DMS 273 (cell line): ENCODE measurements at regions not wholly inside any gene's neighbourhood (a gene's known extent, or its start where the extent isn't known, plus 50 kb on each side); places are given as distances from the start of the nearest gene placed in this dataset.
A peak's percentile ranks its signal among the peaks of the same experiment; 100 is the strongest.

ENCODE experiments used
- DNase-seq: peaks from one replicate; lab custom pipeline; 2025; ENCODE audit not compliant: unreplicated experiment; lab: John Stamatoyannopoulos, UW

- DNase-seq: no peak
These were observed 54.4 kb downstream of the UNCX start for GRCh38 chr7:1286946-1287645.

- DNase-seq: peak; percentile 57
These were observed 55.1 kb downstream of the UNCX start for GRCh38 chr7:1287752-1288201.

- DNase-seq: no peak
These were observed 55.8 kb downstream of the UNCX start for GRCh38 chr7:1288390-1288995.

DNA sequence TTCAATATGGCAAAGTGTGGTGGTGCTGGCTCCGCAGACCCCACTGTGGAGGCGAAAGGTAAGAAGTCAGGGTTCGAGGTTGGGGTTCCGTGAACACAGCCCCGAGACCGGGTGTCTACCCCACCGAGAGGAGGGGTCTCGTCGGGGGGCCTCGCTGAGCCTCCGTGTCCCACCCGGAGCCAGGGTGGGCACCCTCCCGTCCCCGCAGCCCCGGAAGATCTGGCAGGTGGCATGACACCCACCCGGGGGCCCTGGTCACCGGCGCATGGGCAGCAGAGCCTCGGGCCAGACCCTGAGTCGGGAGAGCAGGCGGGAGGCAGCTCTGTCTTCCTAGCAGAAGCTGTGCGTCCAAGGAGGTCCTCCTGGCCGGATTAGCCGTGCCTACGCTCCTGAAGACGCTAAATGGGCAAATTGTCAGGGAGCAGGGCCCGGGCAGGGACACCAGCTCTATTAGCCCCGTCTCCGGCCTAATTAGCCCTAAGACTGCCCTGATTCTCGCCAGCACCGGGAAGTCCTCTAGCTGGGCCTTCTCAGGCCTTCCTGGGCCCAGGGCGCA is 56.4 kb downstream of the UNCX start:
- no peak for DNase-seq

DNA sequence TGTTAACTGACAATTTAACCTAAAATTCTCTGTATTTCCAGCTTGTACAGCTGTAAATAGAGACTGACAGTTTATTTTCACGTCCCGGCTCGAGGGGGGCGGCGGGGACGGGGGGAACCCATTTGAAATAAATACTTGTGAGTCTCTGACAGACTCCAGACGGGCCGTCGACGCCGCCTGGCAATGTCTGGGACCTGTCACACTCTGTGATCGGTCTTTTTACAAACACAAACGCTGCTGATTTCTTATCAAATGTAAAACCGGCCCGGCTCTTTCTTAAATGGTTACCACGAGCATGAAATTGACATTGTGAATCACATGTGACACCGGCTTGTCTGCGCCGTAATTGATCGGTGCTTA is 57.0 kb downstream of the UNCX start:
- no peak for DNase-seq

DNA sequence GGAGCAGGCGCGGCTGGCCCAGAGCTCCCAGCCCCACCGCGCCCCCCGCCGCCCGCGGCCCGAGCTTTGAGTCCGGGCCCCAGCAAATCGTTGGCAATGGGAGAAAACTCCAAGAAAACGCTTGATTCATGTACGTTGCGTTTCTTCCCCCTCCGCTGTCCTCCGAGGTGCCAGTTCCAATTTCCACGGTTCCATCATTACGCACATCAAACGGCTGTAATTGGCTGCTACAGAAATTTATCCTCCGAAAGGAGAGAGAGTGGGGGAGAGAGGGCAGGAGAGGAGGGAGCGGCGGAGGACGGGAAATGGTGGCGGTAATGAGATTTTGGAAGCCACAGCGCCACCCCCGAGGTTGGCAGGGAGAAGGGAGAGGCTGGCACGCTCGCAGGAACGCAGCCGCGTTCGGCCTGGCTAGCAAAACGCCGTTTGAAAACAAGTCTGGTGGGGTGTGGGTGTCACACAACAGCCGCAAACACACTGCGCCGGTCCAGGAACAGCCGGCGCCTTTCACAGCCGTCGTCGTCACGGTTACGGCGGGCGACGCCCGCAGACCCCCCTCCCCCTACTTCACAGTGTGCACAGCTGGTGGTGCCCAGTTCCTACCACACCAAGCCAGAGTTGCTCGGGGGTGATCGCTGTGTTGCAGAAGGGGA is 57.5 kb downstream of the UNCX start:
- peak; percentile 94 for DNase-seq

DNA sequence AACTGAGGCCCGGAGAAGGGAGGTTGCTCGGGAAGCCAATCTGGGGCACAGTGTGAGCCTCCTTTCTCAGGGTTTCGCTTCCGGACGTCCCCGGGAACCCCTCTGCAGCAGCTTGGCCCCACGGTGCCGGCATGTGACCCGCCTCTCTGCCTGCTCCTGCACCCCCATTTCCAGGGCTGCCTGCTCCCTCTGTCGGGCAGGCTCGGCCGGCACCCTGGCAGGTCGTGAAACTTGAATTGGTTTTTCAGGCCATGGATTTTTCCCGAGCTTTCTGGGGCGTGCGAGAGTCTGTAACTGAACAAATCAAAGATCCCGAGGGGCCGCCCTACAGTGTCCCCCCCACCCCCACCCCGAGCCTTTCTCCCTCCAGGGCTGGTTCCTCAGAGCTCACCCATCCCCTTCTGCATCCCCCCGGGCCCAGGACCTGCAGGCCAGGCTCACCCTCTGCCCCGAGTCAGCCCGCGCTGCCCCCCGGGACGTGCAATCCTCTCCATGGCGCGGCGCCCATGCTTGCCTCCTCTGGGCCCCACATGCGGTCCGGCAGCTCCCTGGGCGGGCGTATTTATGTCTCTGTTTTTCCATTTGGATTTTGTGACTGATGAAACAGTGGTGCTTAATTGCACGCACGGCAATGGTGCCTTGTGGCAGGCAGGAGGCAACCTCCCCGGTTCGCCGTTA is 58.1 kb downstream of the UNCX start:
- DNase-seq: peak; percentile 75

DNA sequence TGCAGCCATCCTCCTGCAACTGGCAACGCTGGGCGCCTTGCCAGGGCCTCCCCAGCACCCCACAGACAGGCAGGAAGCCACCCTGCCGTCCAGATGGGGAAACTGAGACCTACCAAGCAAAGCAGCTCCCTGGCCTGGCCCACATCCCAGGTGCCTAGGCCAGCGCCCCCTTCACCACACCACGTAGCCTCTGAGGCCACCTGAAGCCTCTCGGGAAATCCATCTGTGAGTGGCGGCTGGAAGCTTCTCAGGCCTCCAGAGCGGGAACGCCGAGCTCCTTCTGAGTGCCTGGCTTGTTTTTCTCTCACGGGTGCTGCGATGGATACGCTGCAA is 58.7 kb downstream of the UNCX start:
- no peak for DNase-seq

DNA sequence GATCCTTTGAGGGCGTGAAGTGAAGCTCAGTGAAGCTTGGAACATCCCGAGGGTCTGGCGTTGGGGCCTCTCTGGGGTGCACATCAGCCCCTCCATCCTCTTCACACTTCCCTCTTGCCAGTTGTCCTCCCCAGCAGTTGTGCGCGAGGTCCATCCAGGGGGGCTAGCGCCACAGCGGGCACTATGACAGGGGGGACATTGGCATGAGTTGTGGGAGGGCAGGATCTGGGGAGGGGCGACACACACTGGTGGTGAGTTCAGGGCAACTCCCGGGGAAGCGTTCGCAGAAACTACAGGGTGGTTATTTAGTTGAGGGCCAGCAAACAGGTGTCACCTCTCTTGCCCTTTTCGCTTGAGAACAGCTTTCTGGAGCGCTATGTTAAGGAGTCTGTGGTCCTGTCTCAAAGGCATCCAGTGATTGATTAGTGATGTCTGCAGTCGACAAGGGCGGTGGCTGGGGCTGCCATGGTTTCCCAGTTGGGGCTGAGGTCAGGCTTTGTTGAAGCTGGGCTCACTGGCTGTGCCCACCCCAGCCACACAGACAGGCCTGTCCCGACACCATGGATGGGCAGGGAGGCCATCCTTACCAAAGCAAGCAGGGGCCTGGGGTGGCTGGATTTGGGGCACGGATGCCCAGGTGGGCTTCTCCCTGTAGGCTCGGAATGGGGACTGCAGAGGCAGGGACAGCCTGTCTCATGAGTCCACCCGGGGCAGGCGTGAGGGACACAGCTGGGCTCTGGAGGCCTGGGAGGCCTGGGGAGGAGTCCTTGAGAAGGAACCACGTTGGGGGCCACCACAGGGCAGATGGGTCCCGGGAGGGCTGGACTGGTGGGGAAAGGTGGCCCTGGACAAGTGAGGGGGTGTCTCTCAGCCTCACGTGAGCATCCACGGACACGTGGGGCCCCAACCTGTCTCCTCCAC is 59.4 kb downstream of the UNCX start:
- DNase-seq: no peak

DNA sequence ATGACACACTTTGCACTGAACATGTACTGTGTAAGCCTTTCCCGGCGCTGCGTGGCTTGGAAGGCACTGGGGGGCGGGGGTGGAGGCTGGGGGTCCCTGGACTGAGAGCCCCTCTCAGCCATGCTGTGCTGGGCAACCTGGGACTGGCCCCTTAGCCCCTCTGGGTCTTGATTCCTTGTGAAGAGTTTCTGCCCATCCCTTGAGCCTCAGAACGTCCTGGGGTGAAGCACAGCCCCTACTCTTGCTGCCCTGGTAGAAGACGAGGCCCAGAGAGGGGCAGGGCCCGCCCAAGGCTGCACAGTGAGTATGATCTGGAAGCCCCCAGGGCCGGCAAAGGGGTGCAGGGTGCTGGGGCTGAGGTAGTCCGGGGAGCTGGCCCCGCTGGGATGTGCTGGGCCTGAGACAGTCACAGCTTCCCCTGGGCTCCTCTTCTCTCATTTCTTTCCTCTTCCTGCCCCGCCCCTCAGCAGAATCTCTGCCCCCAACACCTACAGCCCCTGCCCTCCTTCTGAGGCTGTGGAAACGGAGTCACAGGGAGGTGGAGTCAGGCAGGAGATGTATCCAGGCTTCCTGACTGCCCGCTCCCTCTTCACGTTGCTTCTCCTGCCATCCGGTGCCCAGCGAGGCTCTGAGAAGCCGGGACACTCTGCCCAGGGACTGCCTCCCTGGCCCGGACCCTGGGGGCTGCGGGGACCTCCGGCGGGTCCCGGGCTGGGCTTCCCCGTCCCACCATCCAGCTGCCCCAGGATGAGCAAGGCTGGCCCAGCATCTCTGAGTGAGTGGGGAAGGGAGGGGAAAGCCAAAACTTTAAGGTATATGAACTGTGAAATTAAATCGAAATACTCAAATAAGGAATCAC is 60.5 kb downstream of the UNCX start:
- DNase-seq: no peak

- no peak for DNase-seq
These were observed 61.3 kb downstream of the UNCX start for GRCh38 chr7:1293950-1294411.

DNA sequence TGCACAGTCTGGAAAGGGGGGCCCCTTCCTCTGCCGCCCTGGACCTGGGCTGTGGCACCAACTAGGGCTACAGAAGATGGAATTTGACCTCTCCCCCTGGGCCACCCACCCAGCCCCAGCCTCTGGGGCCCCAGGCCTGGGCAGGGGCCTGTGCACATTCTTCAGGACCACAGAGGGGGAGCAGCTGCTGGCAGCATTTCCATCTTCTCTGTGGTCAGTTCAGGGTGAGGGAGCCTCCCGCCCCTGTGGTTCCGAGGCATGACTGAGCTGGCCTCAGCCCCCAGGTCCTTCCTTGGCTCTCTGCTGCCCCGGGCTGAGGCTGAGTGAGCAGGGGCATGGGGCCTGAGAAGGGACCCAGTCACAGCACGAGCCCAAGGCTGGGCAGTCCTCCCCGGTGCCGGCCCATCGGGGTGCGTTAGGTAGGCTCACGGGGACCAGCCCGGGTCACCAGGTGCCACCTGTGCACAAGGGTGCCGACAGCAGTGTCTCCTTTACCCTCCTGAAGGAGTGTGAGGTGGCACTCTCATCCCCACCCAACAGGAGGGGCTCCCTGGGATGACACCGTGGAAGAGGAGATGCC is 63.2 kb downstream of the UNCX start:
- DNase-seq: no peak

GRCh38 chr7:1296356-1296981 is 63.8 kb downstream of the UNCX start:
- DNase-seq: no peak

DNA sequence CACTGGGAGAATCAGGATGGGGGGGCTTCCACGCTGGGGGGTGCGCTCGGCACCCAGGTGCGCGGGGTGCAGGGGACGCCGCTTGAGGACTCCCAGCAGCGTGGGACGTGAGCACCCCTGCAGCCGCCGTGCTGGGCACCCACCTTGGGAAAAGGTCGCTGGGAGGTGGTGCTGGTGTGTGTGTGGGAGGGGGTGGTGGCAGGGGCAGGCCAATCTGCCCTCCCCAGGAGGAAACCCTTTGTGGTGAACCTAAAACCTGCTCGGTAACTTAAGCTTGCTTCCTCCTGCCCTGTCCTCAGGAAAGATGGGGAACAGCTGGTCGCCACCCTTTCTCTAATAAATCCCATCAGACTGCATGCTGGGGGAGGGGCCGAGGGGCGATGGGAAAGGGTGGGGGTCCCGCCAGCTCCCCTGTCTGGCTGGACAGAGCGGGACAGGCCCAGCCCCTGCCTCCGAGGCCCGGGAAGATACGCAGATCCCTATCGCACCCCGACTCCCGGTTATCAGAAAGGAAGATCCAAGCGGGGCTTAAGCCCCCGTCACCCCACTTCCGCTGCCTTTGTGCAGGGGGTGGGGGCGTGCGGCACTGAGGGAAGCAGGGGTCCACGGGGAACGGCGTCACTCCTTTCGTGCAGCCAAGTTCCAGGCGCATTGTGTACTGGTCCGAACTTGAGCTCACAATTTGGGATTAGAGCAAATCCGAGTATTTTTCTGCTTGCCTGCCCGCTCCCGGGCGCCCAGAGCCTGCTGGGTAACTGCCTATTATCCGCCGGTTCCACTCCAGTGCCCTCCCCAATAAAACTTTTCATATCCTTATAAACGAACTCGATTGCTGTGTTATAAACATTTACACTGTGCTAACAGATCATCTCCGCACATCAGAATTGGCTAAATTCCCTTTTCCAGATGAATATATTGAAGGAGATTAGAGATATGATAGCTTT is 64.6 kb downstream of the UNCX start:
- no peak for DNase-seq

DNA sequence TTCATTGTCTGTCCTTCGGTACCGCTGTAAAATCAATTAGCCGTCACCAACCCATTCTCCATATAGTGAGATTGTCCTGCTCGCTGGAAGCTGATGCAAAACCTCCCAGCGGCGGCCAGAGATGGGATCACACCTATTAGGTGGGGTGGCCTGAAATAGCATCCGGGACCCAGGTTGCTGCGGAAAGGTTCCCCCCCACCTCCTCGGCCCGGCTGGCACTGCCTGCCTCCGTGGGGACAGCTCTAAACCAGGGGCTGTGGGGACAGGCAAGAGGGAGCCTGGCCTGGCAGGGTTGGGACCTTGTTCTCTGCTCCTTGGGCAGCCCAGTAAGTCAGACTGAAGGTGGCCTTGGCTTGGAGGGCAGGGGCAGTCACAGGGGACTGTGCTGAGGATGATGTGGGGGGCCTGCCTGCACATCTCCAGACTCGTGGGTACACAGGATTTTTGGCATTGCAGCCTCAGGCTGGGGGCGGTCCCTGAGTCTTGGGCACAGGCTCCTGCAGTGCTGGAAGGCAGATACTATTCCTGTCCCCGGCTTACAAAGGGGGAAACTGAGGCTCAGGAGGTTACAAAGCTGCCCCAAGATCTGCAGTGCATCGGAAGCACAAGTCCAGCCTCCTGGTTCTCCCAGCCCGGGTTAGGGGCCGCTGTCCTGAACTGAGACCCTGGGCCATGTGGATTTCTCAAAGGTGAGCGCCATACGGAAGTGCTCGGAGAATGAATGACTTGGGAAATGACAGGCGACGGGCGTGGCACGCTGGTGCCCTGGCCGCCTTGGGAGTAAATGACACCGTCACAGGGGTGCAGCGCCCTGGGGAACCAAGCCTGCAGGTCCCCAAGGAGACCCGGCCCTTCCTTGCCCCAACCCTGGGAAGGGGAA is 65.6 kb downstream of the UNCX start:
- no peak for DNase-seq

- DNase-seq: peak; percentile 60
These were observed 66.5 kb downstream of the UNCX start for GRCh38 chr7:1298931-1299885.
